GM18517 (cell line): ENCODE measurements at regions not wholly inside any gene's neighbourhood (a gene's known extent, or its start where the extent isn't known, plus 50 kb on each side); places are given as distances from the start of the nearest gene placed in this dataset.
"Not testable (repeated sequence)": the region's sequence is repeated elsewhere in the genome, so short reads cannot be mapped to it uniquely, and the experiment has no call there.

ENCODE experiments used
- ATAC-seq: cut with Tn5 transposase; IDR thresholded peaks from one replicate; pipeline ENCODE4 v1.9.1; 2021; ENCODE audit warnings: mild to moderate bottlenecking, moderate library complexity; ENCODE audit not compliant: unreplicated experiment

GRCh38 chr5:167348251-167348926 is 943.1 kb upstream of the WWC1 start:
- no peak for ATAC-seq

GRCh38 chr5:167348980-167349379 is 942.5 kb upstream of the WWC1 start:
- no peak for ATAC-seq

GRCh38 chr5:167351316-167351715 is 940.1 kb upstream of the WWC1 start:
- no peak for ATAC-seq

GRCh38 chr5:167352801-167353200 is 938.6 kb upstream of the WWC1 start:
- ATAC-seq, result no peak

GRCh38 chr5:167355346-167355745 is 936.1 kb upstream of the WWC1 start:
- ATAC-seq, result no peak

- ATAC-seq, result no peak
Measured at GRCh38 chr5:167356374-167356773, 935.1 kb upstream of the WWC1 start.

- ATAC-seq, result no peak
Measured at GRCh38 chr5:167358868-167359492, 932.5 kb upstream of the WWC1 start.

GRCh38 chr5:167361795-167362194 is 929.6 kb upstream of the WWC1 start:
- no peak for ATAC-seq

GRCh38 chr5:167363065-167363464 is 928.4 kb upstream of the WWC1 start:
- no peak for ATAC-seq

- ATAC-seq, result no peak
Measured at GRCh38 chr5:167375125-167375524, 916.3 kb upstream of the WWC1 start.

GRCh38 chr5:167378894-167379723 is 912.3 kb upstream of the WWC1 start:
- no peak for ATAC-seq

GRCh38 chr5:167381457-167381856 is 910.0 kb upstream of the WWC1 start:
- no peak for ATAC-seq

- ATAC-seq, result no peak
Measured at GRCh38 chr5:167389537-167389936, 901.9 kb upstream of the WWC1 start.

- ATAC-seq, result not testable (repeated sequence)
Measured at GRCh38 chr5:167391286-167391685, 900.2 kb upstream of the WWC1 start.

GRCh38 chr5:167392240-167392639 is 899.2 kb upstream of the WWC1 start:
- ATAC-seq, result no peak

GRCh38 chr5:167393358-167393757 is 898.1 kb upstream of the WWC1 start:
- ATAC-seq, result no peak

- ATAC-seq, result no peak
Measured at GRCh38 chr5:167402671-167403070, 888.8 kb upstream of the WWC1 start.

GRCh38 chr5:167406513-167406912 is 884.9 kb upstream of the WWC1 start:
- no peak for ATAC-seq

GRCh38 chr5:167412556-167412955 is 878.9 kb upstream of the WWC1 start:
- no peak for ATAC-seq

- ATAC-seq, result no peak
Measured at GRCh38 chr5:167413506-167413905, 877.9 kb upstream of the WWC1 start.

GRCh38 chr5:167414611-167415010 is 876.8 kb upstream of the WWC1 start:
- no peak for ATAC-seq
